Hematopoietic multipotent progenitor cell treated with erythropoietin and hydrocortisone succinate and interleukin-3 and kit ligand, for 8 days (in vitro differentiated cells): ENCODE measurements at regions not wholly inside any gene's neighbourhood (a gene's known extent, or its start where the extent isn't known, plus 50 kb on each side); places are given as distances from the start of the nearest gene placed in this dataset.

ENCODE experiments used
- DNase-seq: peaks from one replicate; pipeline ENCODE4 v3.0.0-alpha.2; 2015

- no peak for DNase-seq
Observed at GRCh38 chr6:1257778-1258177, 54.1 kb upstream of the FOXQ1 start.

GRCh38 chr6:1256435-1257008, 55.4 kb upstream of the FOXQ1 start:
- DNase-seq, result no peak

GRCh38 chr6:1255636-1256365, 56.1 kb upstream of the FOXQ1 start:
- DNase-seq, result no peak

- DNase-seq, result no peak
Observed at GRCh38 chr6:1254326-1254725, 57.6 kb upstream of the FOXQ1 start.

GRCh38 chr6:1253816-1254215, 58.1 kb upstream of the FOXQ1 start:
- DNase-seq, result no peak

- no peak for DNase-seq
Observed at GRCh38 chr6:1251198-1252155, 60.4 kb upstream of the FOXQ1 start.

GRCh38 chr6:1250489-1251197, 61.3 kb upstream of the FOXQ1 start:
- DNase-seq, result no peak

GRCh38 chr6:1247894-1248293, 64.0 kb upstream of the FOXQ1 start:
- no peak for DNase-seq

- no peak for DNase-seq
Observed at GRCh38 chr6:1247056-1247455, 64.8 kb upstream of the FOXQ1 start.

GRCh38 chr6:1244941-1245340, 67.0 kb upstream of the FOXQ1 start:
- no peak for DNase-seq

GRCh38 chr6:1244278-1244677, 67.6 kb upstream of the FOXQ1 start:
- DNase-seq, result no peak

GRCh38 chr6:1242446-1242845, 69.5 kb upstream of the FOXQ1 start:
- DNase-seq, result no peak

- DNase-seq, result no peak
Observed at GRCh38 chr6:1242021-1242420, 69.9 kb upstream of the FOXQ1 start.

GRCh38 chr6:1240766-1241318, 71.1 kb upstream of the FOXQ1 start:
- no peak for DNase-seq

GRCh38 chr6:1239805-1240204, 72.1 kb upstream of the FOXQ1 start:
- DNase-seq, result no peak

GRCh38 chr6:1238040-1238439, 73.9 kb upstream of the FOXQ1 start:
- no peak for DNase-seq

- DNase-seq, result no peak
Observed at GRCh38 chr6:1237636-1238035, 74.3 kb upstream of the FOXQ1 start.

- DNase-seq, result no peak
Observed at GRCh38 chr6:1235825-1236224, 76.1 kb upstream of the FOXQ1 start.

- DNase-seq, result no peak
Observed at GRCh38 chr6:1233924-1234323, 78.0 kb upstream of the FOXQ1 start.

- DNase-seq, result no peak
Observed at GRCh38 chr6:1232578-1232977, 79.3 kb upstream of the FOXQ1 start.

- DNase-seq, result no peak
Observed at GRCh38 chr6:1231941-1232340, 80.0 kb upstream of the FOXQ1 start.

GRCh38 chr6:1230689-1231605, 81.0 kb upstream of the FOXQ1 start:
- DNase-seq, result no peak
